ENCODE measurements at regions not wholly inside any gene's neighbourhood (a gene's known extent, or its start where the extent isn't known, plus 50 kb on each side); places are given as distances from the start of the nearest gene placed in this dataset.

DNA sequence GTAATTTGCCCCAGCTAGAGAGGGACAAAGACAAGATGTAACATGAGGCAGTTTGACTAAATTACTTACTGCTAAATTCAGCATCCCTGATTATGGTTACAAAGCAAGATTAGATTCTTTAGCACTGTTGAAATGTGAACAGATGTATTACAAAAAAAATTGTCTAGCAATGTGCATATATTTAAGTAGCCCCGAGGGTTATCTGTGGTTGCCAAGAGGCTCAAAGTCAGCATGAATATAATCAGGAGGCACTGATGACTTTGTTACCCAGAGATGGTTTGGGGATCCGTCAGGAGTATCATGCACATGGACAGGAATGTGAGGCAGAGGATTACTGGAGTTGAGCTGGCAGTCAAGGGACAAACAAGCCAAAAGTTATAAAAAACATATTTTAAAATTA, 356.9 kb upstream of the CCDC196 start:
- DNase-seq = no peak

DNA sequence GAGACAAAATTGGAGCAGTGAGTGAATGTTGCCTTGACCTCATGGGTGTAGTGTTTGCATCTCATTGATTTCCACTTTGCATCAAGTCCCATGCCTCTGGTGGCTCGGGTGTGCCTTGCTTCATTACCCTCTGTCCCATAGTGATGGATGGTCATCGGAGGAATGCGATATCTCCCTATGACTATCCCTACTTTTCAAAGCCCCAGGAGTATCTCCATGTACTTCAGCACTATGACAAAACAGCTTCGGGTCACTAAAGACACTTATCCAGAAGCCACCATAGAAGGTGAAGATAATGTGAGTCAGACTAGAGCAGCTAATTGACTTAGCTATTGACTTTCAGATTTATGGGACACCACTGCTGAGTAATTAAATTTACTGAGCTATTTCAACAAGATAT, 355.1 kb upstream of the CCDC196 start:
- no peak for DNase-seq

DNA sequence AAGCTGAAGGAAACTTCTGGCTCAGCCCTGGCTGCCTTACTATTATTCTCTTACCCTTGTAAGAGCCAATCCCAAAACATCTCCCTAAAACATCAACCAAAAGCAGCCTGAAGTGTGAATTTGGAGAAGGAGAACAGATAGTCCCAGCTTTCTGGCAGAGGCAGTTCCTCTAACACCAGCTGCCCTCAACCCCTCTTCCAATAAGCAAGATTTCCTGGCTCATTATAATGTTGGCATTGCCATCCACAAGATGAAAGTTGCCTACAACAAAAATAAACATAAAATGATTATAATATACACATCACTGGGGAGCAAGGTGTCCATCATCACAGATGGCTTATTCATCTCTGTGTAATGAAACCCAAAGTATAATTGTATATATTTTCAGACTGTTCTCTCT, 352.5 kb upstream of the CCDC196 start:
- no peak for DNase-seq

DNA sequence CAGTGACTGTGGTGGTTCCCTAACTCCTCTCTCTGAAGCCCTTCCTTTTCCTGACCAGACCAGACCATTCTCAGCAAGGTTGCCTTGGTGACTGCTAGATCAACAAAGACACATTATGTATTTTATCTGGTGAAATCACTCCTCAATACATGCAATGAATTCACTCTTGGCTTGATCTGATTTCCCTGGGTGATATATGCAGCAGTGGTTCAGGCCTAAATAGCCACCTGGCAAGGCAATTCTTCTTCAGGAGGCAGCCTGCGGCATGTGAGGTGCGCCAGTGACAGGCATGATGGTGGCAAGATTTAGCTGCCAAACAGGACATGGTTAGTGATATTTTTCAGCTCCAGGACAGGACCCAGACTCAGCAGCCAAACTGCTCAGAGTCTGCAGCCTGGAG, 350.3 kb upstream of the CCDC196 start:
- DNase-seq = no peak

DNA sequence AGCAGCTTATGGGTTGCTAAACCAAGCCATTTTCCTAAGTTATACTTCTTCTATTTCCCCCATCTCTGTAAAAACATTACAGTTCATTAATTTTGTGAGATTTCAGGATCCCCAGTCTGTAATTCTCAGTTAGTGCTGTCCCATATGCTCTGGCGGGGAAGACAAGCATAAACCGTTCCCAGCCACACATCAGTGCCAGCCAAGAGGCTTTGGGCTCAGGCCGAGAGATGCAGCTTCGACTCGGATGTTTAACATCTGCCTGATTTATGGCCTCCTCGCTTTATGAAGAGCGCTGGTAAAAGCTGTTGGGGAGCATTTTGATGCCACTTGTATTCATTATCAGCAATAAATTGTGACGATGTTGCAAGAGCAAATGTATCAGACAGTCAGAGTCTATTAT, 349.1 kb upstream of the CCDC196 start:
- no peak for DNase-seq

- no peak for DNase-seq
Observed at GRCh38 chr14:66139432-66139831, 346.7 kb upstream of the CCDC196 start.

DNA sequence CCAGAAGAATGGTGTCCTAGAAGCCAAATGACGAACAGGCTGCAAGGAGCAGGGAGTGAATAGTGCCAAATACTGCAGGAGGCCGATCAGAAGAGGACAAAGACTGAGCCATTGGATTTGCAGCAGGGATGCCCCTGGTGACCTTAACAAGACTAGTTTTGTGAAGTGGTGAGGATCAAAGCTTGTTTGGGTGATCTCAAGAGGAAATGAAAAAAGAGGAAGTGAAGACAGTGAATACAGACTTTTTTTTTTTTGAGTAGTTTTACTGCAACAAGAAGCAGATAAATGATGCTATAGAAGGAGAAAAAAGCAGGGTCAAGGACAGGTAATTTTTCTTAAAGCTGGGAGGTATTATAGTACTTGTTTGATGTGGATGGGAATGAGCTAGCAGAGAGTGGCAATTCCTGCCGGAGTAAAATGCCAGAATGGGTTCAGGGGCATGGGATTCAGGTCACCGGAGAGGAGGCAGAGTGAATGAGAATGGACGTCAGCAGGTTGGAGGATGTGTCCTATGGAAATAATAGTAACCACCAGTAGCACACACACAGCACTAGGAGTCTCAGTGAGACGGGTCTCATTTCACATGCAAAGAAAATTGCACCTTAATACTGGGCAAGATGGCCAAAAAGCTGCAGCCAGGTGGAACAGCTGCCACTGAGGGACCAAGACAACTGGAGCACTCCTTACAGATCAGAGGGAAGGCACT, 345.8 kb upstream of the CCDC196 start:
- no peak for DNase-seq

GRCh38 chr14:66140963-66141362, 345.2 kb upstream of the CCDC196 start:
- DNase-seq = no peak

DNA sequence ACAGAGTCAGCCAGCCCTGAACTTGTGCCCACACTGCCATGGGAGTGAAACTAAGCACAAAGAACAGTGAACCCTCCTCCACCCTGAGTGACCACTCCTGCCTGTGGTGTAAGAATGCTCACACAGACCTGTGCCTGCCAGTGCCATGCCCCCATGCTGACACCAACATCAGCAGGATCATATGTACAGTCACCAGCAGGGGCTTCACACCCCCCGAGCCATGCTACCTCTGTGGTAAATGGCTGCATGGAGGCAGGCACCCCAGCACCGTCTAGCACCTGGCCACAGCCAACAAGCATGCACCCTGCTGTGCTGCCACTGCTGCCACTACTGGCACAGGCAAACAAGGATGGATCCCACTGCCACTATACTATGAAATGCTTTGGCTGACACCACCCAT, 344.4 kb upstream of the CCDC196 start:
- DNase-seq = no peak

DNA sequence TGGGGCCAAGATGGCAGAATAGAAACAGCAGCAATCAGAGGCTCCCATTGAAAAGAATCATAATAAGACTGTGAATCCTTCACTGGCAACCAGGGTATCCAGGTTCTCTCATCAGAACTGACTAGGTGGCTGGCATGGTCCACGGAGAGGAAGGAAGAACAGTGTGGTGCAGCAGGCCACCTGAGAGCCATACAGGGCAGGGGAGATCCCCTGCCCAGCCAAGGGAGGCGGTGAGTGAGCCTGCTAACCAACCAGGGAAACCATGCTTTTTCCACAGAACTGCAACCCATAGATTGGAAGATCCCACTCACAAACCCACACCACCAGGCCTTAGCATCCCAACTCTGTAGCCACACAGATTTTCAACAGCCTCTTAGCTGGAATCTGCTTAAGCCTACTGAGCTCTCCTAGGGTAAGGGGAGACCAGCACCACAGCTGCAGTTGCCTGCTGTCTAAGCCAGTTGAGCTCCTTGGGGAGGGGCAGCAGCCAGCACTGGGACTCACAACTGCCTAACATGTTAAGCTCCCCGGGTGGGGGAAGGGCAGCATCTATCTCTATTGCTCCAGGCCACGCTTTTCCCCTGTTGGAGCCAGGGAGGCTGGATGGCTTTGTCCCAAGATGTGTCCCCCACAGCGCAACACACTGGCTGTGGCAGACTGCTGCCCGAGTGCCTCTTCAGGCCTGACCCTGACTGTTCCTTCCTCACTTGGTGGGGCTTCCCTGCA, 342.6 kb upstream of the CCDC196 start:
- no peak for DNase-seq

DNA sequence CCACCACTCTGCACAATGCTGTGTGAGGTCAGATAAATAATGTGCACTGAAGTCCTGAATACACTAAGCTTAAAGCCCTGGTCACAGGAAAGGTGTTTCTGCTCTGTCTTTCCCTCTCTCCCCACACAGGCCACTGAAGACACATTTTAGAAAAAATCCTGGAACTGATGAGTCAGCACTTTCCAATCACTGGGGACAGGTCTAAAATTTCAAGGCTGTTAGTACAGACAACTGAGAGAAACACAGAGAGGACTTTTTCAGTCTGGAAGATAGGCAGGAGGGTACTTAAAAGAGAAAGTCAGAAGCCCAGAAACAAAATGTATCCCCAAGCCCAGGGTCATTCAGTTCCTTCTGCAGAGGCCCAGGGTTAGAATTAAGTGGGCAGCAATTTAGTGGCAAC, 333.9 kb upstream of the CCDC196 start:
- no peak for DNase-seq

DNA sequence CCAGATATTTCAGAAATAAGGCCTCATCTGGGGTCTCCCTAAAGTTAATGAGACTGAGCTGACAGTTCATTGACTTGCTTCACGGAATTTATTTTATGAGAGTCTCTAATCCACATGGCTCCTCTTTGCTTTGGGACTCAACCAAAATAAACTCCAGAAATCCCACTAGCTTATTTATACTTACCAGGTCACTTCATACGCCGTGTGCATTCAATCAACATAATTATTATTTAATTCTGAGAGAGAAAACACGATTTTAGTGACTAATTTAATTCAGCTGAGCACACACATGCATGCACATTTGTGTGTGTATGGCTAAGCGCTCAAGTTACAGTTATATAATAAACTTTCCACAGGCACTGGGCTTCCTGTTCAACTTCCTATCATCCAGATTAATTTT, 333.4 kb upstream of the CCDC196 start:
- DNase-seq = no peak

GRCh38 chr14:66163023-66163422, 323.1 kb upstream of the CCDC196 start:
- DNase-seq = no peak

DNA sequence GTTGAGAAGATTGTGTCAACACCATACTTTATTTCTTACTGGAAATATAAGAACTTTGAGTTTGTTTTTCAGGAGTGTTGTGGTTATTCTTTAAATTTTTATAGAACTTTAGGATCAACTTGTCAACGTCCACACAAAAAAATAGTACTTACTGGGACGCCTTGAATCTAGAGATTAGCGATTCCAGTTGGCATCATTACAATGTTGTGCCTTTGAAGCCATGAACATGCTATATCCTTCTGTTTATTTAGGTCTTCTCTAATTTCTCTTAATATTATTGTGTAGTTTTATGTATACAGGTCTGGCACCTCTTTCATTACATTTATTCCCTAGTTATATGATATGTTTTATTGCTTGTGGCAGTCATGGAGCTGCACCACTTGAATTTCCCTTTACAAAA, 320.8 kb upstream of the CCDC196 start:
- DNase-seq = no peak

GRCh38 chr14:66174453-66174891, 311.7 kb upstream of the CCDC196 start:
- no peak for DNase-seq

DNA sequence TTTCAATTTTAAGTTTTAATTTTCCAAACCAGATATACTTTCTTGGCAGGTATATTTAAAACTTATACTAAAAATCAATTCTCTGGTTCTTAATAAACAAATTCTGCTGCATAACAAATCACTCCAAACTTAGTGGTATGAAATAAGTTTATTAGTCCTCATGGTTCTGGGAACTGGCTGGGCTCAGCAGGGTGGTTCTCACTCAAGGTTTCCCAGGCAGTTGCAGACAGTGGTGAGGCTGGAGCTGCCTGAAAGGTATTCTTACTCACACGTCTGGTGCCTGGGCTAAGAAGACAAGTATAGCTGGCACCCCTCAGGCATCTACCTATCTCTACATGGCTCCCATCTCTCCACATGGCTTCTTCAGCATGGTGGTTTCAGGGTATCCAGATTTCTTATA, 308.2 kb upstream of the CCDC196 start:
- no peak for DNase-seq

GRCh38 chr14:66196670-66197069, 289.5 kb upstream of the CCDC196 start:
- no peak for DNase-seq

DNA sequence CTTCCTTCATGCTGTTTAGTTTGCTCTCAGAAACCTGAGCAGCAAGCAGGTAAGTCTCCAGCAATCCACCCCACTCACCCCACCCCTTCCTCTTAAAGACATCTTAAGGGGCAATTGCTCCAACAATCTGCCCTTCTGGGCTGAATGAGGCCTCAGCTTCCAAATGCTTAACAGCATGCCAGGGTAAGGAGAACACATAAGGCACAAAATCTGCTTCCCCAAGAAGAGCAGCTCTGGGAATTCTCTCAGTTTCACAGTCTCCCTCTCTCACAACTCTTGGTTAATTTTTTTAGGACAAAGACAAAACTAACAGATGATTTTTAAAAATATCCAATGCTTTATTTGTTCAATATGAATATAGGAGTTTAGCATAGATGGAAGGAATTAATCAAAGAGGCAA, 288.9 kb upstream of the CCDC196 start:
- DNase-seq = no peak

DNA sequence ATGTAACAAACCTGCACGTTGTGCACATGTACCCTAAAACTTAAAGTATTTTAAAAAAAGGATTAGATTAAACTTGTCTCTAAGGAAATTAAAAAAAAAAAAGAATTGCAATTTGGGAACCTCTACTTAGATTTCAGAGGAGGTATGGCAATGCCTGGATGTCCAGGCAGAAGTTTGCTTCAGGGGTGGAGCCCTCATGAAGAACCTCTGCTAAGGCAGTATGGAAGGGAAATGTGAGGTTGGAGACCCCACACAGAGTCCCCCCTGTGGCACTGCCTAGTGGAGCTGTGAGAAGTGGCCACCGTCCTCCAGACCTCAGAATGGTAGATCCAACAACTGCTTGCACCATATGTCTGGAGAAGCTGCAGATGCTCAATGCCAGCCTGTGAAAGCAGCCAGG, 279.6 kb upstream of the CCDC196 start:
- no peak for DNase-seq

GRCh38 chr14:66216763-66217162, 269.4 kb upstream of the CCDC196 start:
- DNase-seq = no peak

- DNase-seq = no peak
Observed at GRCh38 chr14:66219886-66220285, 266.3 kb upstream of the CCDC196 start.

- DNase-seq = no peak
Observed at GRCh38 chr14:66224492-66225178, 261.5 kb upstream of the CCDC196 start.

- no peak for DNase-seq
Observed at GRCh38 chr14:66225337-66225736, 260.8 kb upstream of the CCDC196 start.

- DNase-seq = no peak
Observed at GRCh38 chr14:66228267-66228970, 257.8 kb upstream of the CCDC196 start.
